ENCODE measurements at regions not wholly inside any gene's neighbourhood (a gene's known extent, or its start where the extent isn't known, plus 50 kb on each side); places are given as distances from the start of the nearest gene placed in this dataset.
"Not testable (repeated sequence)": the region's sequence is repeated elsewhere in the genome, so short reads cannot be mapped to it uniquely, and the experiment has no call there.

DNA sequence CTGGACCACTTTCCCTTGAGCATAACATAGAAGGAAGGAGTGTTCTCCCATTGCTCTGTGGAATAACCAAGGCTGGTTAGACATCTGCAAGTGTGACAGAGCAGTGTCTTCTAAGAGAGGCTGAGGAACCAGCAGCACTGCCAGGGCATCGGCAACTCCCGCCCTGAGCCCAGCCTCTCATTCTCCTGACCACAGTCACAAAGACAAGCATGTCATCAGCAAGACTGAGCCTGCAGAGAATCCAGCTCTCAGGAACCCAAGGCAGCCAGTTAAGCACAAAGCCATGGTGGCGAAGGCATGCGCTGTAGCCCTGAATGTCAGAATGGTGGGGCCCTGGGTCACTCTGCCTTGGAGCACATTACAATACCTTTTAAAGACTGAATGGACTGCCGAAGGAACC, 253.9 kb downstream of the AGTPBP1 start:
- DNase-seq (ENCODE audit: low read depth in 3 of 3, low spot score in 2 of 3): no peak

DNA sequence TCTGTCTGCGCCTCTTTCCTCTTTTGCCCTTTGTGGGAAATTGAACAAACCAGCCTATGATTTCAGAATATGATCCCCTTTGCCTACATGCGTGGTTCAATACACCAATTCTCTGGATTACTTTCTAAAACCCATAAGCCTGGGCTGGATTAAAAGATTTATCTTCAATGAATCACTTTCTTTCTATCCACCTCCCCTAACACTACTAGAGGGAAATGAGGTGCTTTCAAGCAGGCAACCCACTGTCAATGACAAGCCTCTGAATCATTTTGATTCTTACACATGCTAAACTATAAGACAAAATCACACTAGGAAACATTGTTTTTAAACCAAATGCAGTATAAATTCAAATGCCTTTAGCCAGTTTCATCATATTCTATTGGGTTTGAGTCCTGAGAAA, 257.5 kb downstream of the AGTPBP1 start:
- no peak for DNase-seq (ENCODE audit: low read depth in 3 of 3, low spot score in 2 of 3)

DNA sequence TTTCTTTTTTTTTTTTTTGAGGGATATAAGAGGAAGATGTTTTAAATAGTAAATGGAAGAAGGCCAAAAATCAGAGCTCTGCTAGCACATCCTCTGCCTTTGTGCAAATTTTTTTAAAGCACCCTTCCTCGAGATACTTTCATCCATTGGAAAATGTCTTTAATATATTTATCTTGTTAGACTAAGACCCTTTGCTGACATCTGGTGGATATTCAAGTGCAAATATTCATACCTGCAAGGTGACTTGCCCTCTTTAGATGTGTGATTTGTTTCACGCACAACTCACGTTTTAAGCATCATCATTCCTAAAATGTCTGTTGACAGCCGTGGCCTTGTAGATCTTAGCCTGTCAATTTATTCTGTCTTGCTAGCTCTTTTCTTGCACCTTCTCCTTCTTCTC, 258.5 kb downstream of the AGTPBP1 start:
- DNase-seq (ENCODE audit: low read depth in 3 of 3, low spot score in 2 of 3): no peak

DNA sequence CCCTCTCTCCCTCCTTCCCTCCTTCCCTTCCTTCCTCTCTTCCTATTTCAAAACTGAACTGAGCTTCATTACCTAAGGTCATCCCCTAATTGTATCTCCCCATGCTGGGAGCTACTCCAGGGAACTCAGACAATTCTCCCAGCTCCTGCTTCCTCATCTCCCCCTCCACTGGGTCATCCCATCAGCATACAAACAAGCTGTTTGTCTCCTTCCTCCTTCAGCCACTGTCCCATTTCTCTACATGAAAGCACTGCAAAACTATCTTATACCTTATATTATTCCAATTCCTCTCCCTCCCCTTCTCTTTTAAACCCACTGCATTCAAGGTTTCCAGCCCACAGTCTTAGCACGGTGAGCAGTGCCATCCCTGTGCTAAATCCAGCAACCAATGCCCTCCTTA, 262.4 kb downstream of the AGTPBP1 start:
- DNase-seq (ENCODE audit: low read depth in 3 of 3, low spot score in 2 of 3): no peak

DNA sequence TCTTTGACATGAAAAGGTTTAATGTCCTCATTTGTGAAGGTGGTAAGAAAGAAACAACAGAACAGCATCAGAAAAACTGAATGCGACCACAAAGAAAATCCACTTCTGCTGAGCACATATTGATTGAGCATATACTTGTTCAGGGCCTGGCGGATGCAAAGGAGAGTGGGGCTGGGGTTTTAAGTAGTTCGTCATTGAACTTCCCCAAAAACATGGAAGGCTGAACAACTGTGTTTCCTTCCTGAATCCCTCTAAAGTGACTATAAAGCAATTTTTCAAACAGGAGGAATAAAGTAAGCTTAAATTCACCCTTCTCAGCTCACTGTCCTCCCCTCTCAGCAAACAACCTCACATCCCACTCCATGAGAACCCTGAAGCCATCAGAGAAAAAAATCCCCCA, 262.9 kb downstream of the AGTPBP1 start:
- DNase-seq (ENCODE audit: low read depth in 3 of 3, low spot score in 2 of 3): no peak

DNA sequence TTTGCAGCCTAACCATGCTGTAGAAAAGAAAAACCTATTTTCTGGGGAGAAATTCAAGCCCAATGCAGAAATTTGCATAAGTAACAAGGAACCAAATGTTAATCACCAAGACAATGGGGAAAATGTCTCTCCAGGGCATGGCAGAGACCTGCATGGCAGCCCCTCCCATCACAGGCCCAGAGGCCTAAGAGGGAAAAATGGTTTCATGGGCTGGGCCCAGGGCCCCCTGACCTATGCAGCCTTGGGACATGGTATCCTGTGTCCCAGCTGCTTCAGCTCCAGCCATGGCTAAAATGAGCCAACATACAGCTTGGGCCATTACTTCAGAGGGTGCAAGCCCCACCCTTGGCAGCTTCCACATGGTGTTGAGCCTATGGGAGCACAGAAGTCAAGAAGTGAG, 266.9 kb downstream of the AGTPBP1 start:
- DNase-seq (ENCODE audit: low read depth in 3 of 3, low spot score in 2 of 3): not testable (repeated sequence)

DNA sequence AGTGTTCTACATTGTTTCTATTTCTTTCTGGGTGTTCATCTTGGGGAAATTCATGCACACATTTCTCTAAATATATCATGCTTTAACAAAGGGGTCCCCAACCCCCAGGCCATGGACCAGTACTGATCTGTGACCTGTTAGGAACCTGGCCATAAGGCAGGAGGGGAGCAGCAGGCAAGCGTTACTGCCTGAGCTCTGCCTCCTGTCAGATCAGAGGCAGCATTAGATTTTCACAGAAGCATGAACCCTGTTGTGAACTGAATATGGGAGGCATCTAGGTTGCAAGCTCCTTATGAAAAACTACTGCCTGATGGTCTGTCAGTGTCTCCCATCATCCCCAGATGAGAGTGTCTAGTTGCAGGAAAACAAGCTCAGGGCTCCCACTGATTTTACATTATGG, 270.0 kb downstream of the AGTPBP1 start:
- DNase-seq (ENCODE audit: low read depth in 3 of 3, low spot score in 2 of 3): no peak

DNA sequence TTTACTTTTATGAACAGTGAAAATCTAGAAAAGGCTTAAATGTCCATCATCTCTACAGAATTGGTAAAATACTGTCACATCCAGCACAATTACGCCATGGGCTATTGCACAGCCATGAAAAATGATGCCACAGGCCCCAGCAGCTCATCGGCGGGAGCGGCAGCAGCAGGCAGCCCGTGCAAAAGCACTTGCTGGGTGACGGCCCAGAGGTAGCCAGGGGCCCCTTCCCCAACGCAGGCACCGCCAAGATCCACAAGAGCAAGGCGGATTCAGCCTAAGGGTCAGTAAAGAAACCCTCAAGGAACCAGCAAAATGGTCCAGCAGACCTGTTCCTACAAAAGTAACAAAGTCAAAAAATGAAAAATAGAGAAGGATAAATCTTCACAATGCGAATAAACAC, 272.7 kb downstream of the AGTPBP1 start:
- no peak for DNase-seq (ENCODE audit: low read depth in 3 of 3, low spot score in 2 of 3)

DNA sequence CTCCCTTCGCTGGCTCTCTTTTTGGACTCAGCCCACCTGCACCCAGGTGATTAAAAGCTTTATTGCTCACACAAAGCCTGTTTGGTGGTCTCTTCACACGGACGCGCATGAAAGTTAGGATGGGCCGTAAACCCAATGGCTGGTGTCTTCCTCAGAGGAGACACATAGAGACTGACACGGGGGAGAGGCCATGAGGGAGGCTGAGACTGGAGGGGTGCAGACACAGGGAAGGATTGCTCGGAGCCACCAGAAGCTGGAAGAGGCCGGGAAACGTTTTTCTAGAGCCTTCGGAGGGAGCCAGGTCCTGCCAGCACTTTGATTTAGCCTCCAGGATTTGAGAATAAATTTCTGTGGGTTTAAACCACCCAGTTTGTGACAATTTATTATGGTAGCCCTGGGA, 274.9 kb downstream of the AGTPBP1 start:
- DNase-seq (ENCODE audit: low read depth in 3 of 3, low spot score in 2 of 3): no peak

DNA sequence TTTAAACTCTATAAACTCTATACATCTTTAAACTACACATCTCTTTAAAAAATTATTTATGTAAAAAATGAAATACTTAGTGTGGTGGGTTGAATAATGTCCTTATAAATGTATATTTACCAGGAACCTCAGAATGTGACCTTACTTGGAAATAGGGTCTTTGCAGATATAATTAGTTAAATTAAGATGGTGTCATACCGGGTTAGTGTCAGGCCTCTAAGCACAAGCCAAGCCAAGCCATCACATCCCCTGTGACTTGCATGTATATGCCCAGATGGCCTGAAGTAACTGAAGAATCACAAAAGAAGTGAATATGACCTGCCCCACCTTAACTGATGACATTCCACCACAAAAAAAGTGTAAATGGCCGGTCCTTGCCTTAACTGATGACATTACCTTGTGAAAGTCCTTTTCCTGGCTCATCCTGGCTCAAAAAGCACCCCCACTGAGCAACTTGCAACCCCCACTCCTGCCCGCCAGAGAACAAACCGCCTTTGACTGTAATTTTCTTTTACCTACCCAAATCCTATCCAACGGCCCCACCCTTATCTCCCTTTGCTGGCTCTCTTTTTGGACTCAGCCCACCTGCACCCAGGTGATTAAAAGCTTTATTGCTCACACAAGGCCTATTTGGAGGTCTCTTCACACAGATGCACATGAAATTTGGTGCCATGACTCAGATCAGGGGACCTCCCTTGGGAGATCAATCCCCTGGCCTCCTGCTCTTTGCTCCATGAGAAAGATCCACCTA, 283.5 kb downstream of the AGTPBP1 start:
- DNase-seq (ENCODE audit: low read depth in 3 of 3, low spot score in 2 of 3): not testable (repeated sequence)

DNA sequence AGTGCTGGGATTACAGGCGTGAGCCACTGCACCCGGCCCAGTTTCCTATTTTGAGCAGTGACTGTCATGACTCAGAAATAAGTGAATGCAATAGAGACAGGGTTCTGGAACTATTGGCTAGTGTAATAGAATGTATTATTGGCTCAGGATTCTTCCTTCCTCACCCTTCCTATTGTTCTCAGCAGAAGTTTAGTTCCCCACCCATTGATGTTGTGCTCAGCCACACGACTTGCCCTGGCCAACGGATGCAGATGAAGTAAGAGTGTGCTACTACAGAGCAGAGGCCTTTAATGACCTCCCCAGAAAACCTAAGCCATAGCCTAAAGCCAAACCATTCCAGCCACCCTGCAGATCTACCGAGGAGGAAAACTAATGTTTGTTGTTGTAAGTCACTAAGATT, 287.9 kb downstream of the AGTPBP1 start:
- DNase-seq (ENCODE audit: low read depth in 3 of 3, low spot score in 2 of 3): no peak

DNA sequence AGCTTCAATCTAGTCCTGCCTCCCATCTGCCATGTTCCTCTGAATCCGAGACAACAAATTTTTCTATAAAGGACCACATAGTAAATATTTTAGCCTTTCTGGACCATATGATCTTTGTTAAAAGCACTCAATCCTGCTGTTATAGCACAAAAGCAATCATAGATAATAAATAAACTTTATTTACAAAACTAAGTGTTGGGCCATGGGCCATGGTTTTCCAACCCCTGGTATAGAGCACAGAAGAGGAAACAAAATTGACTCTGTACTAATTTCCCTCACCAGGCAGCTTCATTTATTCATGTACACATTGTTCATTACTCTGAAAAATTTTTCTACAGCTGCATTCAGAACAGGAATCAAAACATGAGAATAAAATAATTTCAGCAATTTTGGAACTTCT, 288.9 kb downstream of the AGTPBP1 start:
- no peak for DNase-seq (ENCODE audit: low read depth in 3 of 3, low spot score in 2 of 3)

DNA sequence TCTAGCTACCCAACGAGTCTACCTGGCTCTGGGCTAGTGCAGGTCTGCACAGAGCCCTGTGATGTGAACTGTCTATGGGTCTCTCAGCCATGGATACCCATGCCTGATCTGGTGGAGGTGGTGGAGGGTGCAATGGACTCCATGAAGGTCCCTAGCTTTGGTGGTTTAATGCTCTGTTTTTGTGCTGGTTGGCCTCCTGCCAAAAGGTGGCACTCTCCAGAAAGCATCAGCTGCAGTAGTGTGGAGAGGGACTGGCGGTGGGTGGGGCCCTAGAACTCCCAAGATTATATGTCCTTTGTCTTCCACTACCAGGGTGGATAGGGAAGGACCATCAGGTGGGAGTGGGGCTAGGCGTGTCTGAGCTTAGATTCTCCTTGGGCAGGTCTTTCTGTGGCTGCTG, 290.1 kb downstream of the AGTPBP1 start:
- no peak for DNase-seq (ENCODE audit: low read depth in 3 of 3, low spot score in 2 of 3)

DNA sequence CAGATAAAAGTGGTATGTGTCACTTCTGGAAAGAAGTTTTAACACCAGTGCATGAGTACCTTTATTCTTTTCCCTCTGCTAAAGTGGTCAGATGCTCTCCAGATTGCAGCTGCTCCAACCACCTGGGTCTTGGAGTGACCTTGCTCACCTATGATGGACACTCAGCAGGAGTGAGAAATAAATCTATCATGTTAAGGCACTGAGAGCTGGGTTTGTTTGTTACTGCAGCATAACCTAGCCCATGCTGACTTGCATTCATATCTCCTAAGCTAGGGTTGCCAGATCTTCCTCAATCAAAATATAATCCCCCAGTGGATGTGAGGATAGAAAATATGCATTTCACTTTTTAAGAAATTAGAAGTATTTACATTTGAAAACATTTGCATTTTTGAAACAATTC, 295.9 kb downstream of the AGTPBP1 start:
- DNase-seq (ENCODE audit: low read depth in 3 of 3, low spot score in 2 of 3): no peak

DNA sequence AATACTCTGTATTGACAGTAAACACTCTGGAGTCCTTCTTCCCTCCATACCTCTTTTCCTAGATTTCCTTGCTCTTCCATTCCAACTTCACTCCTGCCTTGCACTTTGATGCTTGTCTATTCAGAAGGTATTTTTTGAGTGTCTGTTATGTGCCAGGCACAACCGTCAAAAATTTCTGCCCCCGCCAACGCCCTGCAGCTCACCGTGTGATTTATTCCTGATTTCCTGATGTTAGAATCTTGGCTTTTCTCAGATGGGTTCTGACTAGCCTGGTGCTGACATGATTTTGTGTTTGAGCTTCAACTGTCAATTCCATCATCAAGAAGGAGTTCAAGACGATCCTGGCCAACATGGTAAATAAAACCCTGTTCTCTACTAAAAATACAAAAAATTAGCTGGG, 297.5 kb downstream of the AGTPBP1 start:
- no peak for DNase-seq (ENCODE audit: low read depth in 3 of 3, low spot score in 2 of 3)

DNA sequence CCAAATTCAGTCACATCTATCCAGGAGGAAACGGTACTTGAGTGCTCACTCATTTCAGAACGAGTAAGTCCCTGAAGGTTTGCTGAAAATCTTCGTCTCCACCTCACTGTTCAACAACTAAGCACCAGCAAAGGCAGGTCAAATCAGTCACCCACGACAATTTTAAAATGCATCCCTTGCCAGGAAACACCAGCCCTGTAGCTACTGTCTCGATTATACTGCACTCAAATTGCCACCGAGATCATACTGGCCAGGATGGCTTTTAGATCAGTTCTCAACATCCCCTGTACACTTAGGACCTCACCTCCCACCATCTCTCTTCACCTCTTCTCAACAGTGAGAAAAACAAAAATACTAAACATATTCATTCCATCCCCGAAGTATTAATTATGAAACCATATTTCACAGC, 298.6 kb downstream of the AGTPBP1 start:
- DNase-seq (ENCODE audit: low read depth in 3 of 3, low spot score in 2 of 3): no peak

DNA sequence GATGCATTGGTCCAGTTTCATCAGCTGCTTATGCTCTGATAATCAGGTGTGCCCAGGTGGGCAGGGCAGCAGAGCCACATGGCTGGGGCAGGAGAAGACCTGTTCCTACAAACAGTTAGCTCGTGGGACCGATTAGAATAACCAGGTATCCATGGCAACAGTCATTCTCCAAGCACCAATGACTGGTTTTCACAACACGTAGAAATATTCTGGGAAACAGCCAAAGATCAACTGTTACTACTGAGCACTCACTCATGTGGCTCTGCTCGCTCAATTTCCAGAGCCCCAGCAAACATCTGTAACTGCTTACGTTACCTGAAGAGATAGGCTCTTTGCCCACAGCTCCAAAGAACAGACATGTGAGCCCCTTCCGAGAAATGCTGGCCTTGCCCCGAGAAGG, 302.0 kb downstream of the AGTPBP1 start:
- DNase-seq (ENCODE audit: low read depth in 3 of 3, low spot score in 2 of 3): no peak

DNA sequence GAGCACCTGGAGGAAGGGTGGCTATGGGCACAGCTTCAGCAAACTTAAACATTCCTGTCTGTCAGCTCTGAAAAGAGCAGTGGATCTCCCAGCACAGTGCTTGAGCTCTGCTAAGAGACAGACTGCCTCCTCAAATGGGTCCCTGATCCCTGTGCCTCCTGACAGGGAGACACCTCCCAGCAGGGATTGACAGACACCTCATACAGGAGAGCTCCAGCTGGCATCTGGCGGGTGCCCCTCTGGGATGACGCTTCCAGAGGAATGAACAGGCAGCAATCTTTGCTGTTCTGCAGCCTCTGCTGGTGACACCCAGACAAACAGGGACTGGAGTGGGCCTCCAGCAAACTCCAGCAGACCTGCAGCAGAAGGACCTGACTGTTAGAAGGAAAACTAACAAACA, 307.8 kb downstream of the AGTPBP1 start:
- DNase-seq (ENCODE audit: low read depth in 3 of 3, low spot score in 2 of 3): not testable (repeated sequence)

DNA sequence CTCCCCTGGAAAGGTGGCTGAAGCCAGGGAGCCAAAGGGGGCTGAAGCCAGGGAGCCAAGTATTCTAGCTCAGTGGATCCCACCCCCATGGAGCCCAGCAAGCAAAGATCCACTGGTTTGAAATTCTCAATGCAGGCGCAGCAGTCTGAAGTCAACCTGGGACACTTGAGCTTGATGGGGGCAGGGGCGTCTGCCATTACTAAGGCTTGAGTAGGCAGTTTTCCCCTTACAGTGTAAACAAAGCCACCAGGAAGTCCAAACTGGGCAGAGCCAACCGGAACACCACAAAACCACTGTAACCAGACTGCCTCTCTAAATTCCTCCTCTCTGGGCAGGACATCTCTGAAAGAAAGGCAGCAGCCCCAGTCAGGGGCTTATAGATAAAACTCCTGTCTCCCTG, 308.2 kb downstream of the AGTPBP1 start:
- DNase-seq (ENCODE audit: low read depth in 3 of 3, low spot score in 2 of 3): not testable (repeated sequence)

DNA sequence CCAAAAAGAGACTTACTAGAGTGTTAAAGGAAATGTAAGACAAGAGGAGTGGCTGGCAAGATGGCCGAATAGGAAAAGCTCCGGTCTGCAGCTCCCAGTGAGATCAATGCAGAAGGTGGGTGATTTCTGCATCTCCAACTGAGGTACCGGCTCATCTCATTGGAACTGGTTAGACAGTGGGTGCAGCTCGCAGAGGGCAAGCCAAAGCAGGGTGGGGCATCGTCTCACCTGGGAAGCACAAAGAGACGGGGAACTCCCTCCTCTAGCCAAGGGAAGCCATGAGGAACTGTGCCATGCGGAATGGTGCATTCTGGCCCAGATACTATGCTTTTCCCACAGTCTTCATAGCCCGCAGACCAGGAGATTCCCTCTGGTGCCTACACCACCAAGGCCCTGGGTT, 308.7 kb downstream of the AGTPBP1 start:
- DNase-seq (ENCODE audit: low read depth in 3 of 3, low spot score in 2 of 3): no peak

DNA sequence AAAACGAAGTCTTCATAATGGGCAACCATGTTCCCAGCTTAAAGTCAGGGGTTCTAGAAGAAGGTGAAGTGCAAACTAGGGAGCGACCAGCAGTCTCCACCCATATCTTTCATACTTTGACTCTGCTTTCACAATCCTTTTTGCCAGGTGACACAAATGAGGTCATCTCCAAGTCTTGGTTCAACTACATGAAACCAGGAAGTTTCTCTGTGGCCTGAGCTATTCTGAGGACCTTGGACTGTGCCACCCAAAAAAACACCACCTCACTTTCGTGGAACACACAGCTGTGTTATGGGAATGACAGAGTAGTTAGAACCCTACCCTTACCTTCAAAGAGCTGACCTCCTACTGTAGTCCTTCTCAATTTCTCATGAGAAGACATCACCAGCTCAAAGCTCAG, 309.2 kb downstream of the AGTPBP1 start:
- no peak for DNase-seq (ENCODE audit: low read depth in 3 of 3, low spot score in 2 of 3)

DNA sequence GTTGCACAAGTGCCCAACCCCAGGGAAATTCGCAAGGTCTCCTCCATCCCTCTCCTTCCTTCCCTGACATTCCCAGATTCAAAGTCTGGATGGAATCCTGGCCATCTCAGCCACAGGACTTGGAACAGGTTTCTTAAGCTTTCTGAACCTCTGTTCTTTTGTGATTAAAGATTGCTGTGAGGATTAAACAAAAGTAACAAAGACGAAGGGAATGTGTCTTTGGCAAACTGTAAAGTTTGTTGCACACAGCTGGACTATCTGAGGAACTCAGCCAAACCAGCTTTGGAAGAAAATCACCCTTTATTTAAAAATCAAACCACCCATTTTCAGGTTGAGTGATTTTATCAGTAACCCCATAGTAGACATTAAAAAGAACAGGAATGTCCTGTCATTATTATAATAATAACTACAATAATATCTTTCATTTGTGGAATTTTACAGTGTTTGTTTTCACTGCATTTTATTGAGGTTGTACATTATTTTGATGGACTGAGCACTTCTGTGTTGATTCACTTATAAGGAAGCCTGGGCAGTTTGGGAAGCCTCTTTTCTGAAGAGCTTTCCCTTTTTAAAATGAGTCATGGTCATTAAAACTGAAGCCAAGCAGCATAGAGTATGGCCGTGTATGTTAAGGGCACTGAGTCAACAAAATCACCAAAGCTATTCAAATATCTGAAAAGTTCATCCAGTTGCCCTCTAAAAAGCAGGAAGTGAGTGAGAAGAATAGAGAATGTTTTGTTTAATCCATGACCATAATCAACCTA, 310.2 kb downstream of the AGTPBP1 start:
- DNase-seq (ENCODE audit: low read depth in 3 of 3, low spot score in 2 of 3): no peak

Data from right renal cortex interstitium (tissue), 3 donors.